Activated T-helper 17 cell treated with anti-CD3 and anti-CD28 coated beads, Interleukin-2, amount 50 U/mL, for 72 hours (primary cell): ENCODE measurements at regions not wholly inside any gene's neighbourhood (a gene's known extent, or its start where the extent isn't known, plus 50 kb on each side); places are given as distances from the start of the nearest gene placed in this dataset.

Experiments
- ATAC-seq: fragments of 150-1000 bp; cut with Tn5 transposase; replicated peaks from 2 replicates; pipeline ENCODE4 v1.10.0; 2021; ENCODE audit warnings: mild to moderate bottlenecking, moderate library complexity
- H3K27ac Mint-ChIP-seq: one replicate; pipeline ENCODE4 v1.8.0; 2022; ENCODE audit warnings: mixed read lengths
- H3K27me3 Mint-ChIP-seq: one replicate; pipeline ENCODE4 v1.8.0; 2022; ENCODE audit warnings: mixed read lengths
- H3K36me3 Mint-ChIP-seq: one replicate; pipeline ENCODE4 v1.8.0; 2022; ENCODE audit warnings: low read depth, mild to moderate bottlenecking, mixed read lengths
- H3K4me1 Mint-ChIP-seq: one replicate; pipeline ENCODE4 v1.8.0; 2022; ENCODE audit warnings: mixed read lengths
- H3K4me3 Mint-ChIP-seq: one replicate; pipeline ENCODE4 v1.8.0; 2022; ENCODE audit warnings: mild to moderate bottlenecking, mixed read lengths
- H3K9me3 Mint-ChIP-seq: one replicate; pipeline ENCODE4 v1.8.0; 2022; ENCODE audit warnings: mixed read lengths

DNA sequence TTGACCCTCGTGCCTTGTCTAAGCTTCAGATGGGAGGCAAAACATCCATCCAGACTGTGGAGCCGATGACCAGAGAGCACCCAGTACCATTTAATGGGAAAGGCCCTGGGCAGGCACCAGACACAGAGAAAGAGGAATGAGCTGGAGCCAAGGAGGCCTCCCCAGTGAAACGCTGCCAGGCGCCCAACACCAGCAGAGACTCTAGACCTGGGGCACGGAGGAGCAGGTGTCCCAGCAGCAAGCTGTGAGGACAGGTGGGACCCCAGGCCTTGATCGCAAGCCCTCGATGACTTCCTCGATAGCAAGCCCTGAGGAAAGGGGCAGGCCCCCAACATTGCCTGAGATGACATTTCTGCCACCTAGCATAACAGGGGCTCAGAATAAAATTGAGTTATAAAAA, 62.2 kb upstream of the SIAH1 start:
- no peaks in the 10 kb centered on the region for H3K27me3 Mint-ChIP-seq
- no peaks in the 10 kb centered on the region for H3K9me3 Mint-ChIP-seq
- no peaks in the 10 kb centered on the region for H3K36me3 Mint-ChIP-seq
- no peaks in the 10 kb centered on the region for H3K4me1 Mint-ChIP-seq
- ATAC-seq, result no peak
- no peak overlapping the region for H3K27ac Mint-ChIP-seq
- H3K4me3 Mint-ChIP-seq, result no peak overlapping the region

DNA sequence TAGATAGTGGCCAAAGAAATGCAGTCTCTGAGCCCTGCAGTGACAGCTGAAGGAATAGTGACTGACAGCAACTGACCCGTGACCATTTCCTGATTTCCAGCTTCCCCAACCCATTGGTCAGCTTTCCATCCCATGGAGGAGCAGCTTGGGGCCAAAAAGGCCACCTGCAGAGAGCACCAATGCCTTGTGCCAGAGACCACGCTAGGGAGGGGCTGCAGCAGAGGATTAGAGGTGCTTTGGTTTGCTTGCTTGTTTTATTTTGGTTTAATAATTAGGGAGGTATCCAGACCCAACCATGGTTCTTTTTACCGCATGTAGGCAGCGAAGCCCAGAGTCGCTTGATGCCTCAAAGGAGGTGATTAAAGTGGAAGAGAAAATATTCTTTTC, 61.3 kb upstream of the SIAH1 start:
- Mint-ChIP-seq H3K9me3 (no peaks in the 10 kb centered on the region), H3K27ac (no peak overlapping the region), H3K4me1 (no peaks in the 10 kb centered on the region), H3K4me3 (no peak overlapping the region), H3K36me3 (no peaks in the 10 kb centered on the region), H3K27me3 (no peaks in the 10 kb centered on the region)
- no peak for ATAC-seq

DNA sequence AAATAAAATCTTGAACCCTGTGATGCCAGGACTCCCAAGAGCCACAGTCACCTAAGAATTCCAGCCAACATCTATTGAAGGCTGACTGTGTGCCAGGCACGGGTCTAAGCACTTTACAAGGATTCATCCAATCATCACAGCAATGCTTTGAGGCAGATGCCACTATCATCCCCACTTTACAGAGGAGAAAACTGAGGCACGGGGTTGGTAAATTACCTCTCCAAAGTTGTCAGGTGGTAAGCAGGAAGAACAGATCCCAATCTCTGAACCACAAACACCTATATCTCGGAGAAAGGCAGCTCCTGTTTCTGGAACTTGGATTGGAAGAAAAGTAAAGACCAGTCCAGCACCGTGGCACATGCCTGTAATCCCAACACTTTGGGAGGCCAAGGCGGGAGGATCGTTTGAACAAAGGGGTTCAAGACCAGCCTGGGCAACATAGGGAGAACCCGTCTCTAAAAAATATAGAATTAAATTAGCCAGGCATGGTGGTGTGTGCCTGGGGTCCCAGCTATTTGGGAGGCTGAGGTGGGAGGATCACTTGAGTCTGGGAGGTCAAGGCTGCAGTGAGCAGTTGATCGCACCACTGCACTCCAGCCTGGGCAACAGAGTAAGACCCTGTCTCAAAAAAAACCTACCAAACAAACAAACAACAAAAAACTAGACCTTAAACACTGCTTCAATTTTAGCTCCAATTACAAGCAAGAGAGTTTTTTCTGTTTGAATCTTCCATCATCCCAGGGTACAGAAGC, 60.7 kb upstream of the SIAH1 start:
- no peaks in the 10 kb centered on the region for H3K4me1 Mint-ChIP-seq

DNA sequence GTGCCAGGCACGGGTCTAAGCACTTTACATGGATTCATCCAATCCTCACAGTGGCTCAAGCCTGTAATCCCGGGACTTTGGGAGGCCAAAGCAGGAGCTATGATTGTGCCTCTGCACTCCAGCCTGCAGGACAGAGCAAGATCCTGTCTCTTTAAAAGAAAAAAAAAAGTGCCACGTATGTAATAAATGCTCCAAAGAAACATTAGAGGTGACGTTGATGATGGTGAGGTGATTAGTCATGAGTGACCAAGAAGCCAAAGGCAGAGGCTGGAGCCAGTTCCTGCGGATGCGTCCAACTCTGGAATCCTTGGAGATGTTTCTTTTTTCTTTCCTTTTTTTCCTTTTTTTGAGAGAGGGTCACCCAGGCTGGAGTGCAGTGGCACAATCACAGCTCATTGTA, 59.4 kb upstream of the SIAH1 start:
- no peaks in the 10 kb centered on the region for H3K27me3 Mint-ChIP-seq
- no peak overlapping the region for H3K27ac Mint-ChIP-seq
- no peaks in the 10 kb centered on the region for H3K36me3 Mint-ChIP-seq
- ATAC-seq, result no peak
- H3K9me3 Mint-ChIP-seq, result no peaks in the 10 kb centered on the region
- no peaks in the 10 kb centered on the region for H3K4me1 Mint-ChIP-seq
- no peak overlapping the region for H3K4me3 Mint-ChIP-seq

More for the DNA sequence above, 60.7 kb upstream of the SIAH1 start:
- no peak overlapping the region for H3K4me3 Mint-ChIP-seq
- no peak for ATAC-seq
- no peaks in the 10 kb centered on the region for H3K36me3 Mint-ChIP-seq
- no peak overlapping the region for H3K27ac Mint-ChIP-seq
- H3K9me3 Mint-ChIP-seq, result no peaks in the 10 kb centered on the region
- no peaks in the 10 kb centered on the region for H3K27me3 Mint-ChIP-seq

DNA sequence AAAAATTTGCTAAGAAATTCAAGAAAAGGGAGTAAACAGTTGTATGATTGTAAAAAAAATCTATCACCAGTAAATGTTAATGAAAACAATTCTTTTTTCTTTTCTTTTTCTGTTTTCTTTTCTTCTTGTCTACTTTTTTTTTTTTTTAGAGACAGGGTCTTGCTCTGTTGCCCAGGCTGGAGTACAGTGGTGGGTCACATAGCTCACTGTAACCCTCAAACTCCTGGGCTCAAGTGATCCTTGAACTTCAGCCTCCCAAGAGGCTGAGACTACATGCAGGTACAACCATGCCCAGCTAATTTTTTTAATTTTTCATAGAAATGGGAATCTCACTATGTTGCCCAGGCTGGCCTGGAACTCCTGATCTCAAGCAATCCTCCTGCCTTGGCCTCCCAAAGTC, 57.2 kb upstream of the SIAH1 start:
- no peaks in the 10 kb centered on the region for H3K9me3 Mint-ChIP-seq
- H3K27me3 Mint-ChIP-seq, result no peaks in the 10 kb centered on the region
- H3K4me1 Mint-ChIP-seq, result no peaks in the 10 kb centered on the region
- H3K27ac Mint-ChIP-seq, result no peak overlapping the region
- no peak overlapping the region for H3K4me3 Mint-ChIP-seq
- no peaks in the 10 kb centered on the region for H3K36me3 Mint-ChIP-seq
- no peak for ATAC-seq

DNA sequence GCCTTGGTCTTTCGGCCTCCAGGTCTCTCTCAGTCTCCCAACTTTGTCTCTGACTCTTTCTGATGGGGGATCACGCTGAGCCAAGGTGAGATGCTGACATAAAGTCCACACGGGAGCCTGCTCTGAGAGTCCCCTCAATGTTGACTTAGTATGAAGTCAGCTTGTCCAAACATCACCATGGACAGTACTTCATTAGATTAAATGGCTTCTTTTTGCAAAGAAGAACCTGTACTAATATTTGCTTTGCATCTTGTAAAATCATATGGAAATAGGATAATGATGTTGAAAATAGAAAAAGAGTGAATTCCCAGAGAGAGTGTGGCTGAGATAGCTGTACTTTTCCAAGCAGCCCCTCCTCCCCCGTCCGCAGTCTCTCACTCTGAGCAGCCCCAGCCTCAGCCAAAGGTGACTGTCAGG, 56.7 kb upstream of the SIAH1 start:
- H3K27me3 Mint-ChIP-seq, result peaks cover 2% of the 10 kb centered on the region
- H3K4me3 Mint-ChIP-seq, result no peak overlapping the region
- H3K36me3 Mint-ChIP-seq, result no peaks in the 10 kb centered on the region
- H3K27ac Mint-ChIP-seq, result no peak overlapping the region
- H3K4me1 Mint-ChIP-seq, result no peaks in the 10 kb centered on the region
- H3K9me3 Mint-ChIP-seq, result no peaks in the 10 kb centered on the region
- no peak for ATAC-seq

DNA sequence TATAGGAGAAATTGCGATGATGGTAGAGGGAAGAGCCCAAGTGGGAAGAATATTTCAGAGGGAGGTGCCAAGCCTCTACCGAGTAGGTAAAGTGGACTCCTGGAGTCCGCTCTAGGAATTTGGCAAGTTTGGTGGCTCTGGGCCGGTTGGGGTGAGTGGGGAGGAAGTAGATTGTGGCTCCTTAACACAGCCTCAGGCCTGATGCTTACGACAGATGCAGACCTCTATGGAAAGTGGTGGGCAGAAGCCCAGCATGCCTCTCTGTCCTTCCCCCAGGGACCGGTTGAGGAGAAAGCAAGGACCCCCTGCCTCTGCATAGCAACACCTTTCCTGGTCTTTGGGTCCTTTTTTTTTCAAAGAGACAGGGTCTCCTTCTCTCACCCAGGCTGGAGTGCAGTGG, 55.9 kb upstream of the SIAH1 start:
- H3K4me3 Mint-ChIP-seq, result no peak overlapping the region
- ATAC-seq, result no peak
- no peak overlapping the region for H3K27ac Mint-ChIP-seq
- no peaks in the 10 kb centered on the region for H3K9me3 Mint-ChIP-seq
- H3K4me1 Mint-ChIP-seq, result no peaks in the 10 kb centered on the region
- H3K36me3 Mint-ChIP-seq, result no peaks in the 10 kb centered on the region
- H3K27me3 Mint-ChIP-seq, result peaks cover 4% of the 10 kb centered on the region

DNA sequence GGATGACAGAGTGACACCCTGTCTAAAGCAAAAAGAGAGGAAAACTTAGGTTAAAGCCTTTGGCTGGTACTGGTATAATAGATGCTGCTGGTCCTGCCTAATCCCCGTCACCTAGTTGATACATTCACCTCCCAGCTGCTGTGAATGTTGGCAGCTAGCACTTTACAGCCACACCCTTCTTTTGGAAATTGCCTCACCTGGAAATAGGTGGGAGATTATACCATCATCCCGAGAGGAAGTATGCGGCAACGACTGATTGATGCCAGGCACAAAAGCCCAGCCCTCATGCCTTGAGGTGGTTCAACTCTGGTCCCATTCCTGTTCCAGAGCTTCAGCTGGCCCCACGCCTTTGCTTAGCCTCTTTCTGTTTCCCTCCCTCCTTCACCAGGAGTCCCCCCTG, 53.2 kb upstream of the SIAH1 start:
- Mint-ChIP-seq H3K9me3 (no peaks in the 10 kb centered on the region), H3K4me1 (no peaks in the 10 kb centered on the region), H3K27me3 (peaks cover 4% of the 10 kb centered on the region), H3K27ac (no peak overlapping the region), H3K4me3 (no peak overlapping the region), H3K36me3 (no peaks in the 10 kb centered on the region)
- no peak for ATAC-seq

DNA sequence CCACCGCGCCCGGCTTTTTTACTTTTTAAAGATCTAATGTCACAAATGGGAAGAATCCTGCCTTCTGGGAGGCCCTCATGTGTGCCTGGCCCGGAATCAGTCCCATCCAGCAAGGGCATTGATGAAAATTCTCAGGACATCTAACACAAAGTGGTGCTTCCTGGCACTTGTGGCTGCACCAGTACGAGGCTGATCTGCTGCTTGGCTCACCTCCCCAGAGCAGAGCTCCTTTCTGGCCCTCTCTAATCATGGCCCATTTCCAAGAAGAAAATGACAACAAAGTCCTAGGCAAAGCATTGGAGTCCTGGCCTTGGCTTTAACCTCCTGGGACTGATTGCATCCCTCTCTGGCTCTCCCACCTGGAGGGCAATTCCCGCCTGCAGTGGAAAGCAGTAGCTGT, 50.7 kb upstream of the SIAH1 start:
- ATAC-seq, result no peak
- Mint-ChIP-seq H3K9me3 (no peaks in the 10 kb centered on the region), H3K4me1 (no peaks in the 10 kb centered on the region), H3K36me3 (no peaks in the 10 kb centered on the region), H3K27ac (no peak overlapping the region), H3K4me3 (no peak overlapping the region), H3K27me3 (peaks cover 4% of the 10 kb centered on the region)

DNA sequence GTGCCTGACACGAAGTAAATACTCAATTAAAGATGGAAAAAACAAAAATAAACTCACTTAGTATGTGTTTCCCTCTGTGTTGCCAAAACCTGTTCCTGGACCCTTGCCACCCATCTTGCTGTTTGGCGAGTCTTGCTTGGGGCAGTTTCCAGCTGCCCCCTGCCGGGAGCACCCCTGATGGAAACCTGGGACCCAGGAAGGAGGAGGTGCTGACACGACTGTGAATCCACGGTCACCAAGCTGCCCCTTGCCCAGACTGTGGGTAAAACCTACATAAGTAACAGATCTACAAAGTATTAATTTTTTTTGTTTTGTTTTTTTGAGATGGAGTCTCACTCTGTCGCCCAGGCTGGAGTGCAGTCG, 50.1 kb upstream of the SIAH1 start:
- Mint-ChIP-seq H3K4me1 (no peaks in the 10 kb centered on the region), H3K36me3 (no peaks in the 10 kb centered on the region), H3K9me3 (no peaks in the 10 kb centered on the region), H3K27me3 (peaks cover 4% of the 10 kb centered on the region), H3K27ac (no peak overlapping the region), H3K4me3 (no peak overlapping the region)
- no peak for ATAC-seq
